MG63 (cell line): ENCODE measurements at regions not wholly inside any gene's neighbourhood (a gene's known extent, or its start where the extent isn't known, plus 50 kb on each side); places are given as distances from the start of the nearest gene placed in this dataset.
A peak's percentile ranks its signal among the peaks of the same experiment; 100 is the strongest.

Experiments
- DNase-seq: peaks from one replicate; pipeline ENCODE4 v3.0.0-alpha.2; 2020
- H3K27me3 ChIP-seq: fragments of 250-450 bp; sonication (Bioruptor Pico); 2 replicates; pipeline ENCODE4 v1.5.1; 2020; ENCODE audit warnings: mild to moderate bottlenecking, moderate library complexity
- H3K36me3 ChIP-seq: fragments of 250-450 bp; sonication (Bioruptor Pico); 2 replicates; pipeline ENCODE4 v1.5.1; 2020; ENCODE audit warnings: mild to moderate bottlenecking, moderate library complexity
- H3K4me3 ChIP-seq: fragments of 250-450 bp; sonication (Bioruptor Pico); 2 replicates; pipeline ENCODE4 v1.5.1; 2020; ENCODE audit warnings: mild to moderate bottlenecking, moderate library complexity
- H3K9me3 ChIP-seq: fragments of 250-450 bp; sonication (Bioruptor Pico); 2 replicates; pipeline ENCODE4 v1.5.1; 2020; ENCODE audit warnings: mild to moderate bottlenecking, moderate library complexity

GRCh38 chr2:21633015-21633414, 509.2 kb downstream of the TDRD15 start:
- no peaks in the 10 kb centered on the region for H3K27me3 ChIP-seq
- no peaks in the 10 kb centered on the region for H3K9me3 ChIP-seq
- no peaks in the 10 kb centered on the region for H3K36me3 ChIP-seq
- DNase-seq = no peak
- no peak overlapping the region for H3K4me3 ChIP-seq

DNA sequence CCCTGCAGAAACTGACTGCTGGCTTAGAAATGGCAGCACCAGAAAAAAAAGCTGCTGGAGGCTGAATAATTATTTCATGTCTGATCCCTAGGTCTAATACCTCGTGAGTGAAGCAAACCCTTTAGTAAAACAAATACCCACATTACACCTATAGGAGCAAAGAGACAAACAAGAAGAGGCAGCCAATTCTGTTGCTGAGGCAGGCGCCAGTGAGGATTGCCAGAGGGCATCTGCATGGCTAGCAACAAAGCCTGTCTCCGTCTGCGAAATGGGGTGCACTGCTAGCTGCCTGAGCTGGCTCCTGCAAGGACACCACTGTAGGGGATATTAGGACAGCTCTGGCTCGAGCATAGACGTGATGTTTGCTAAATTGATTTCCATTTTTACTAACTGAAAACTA, 509.7 kb downstream of the TDRD15 start:
- Histone ChIP-seq H3K27me3 (no peaks in the 10 kb centered on the region), H3K4me3 (no peak overlapping the region), H3K36me3 (no peaks in the 10 kb centered on the region), H3K9me3 (no peaks in the 10 kb centered on the region)
- no peak for DNase-seq

DNA sequence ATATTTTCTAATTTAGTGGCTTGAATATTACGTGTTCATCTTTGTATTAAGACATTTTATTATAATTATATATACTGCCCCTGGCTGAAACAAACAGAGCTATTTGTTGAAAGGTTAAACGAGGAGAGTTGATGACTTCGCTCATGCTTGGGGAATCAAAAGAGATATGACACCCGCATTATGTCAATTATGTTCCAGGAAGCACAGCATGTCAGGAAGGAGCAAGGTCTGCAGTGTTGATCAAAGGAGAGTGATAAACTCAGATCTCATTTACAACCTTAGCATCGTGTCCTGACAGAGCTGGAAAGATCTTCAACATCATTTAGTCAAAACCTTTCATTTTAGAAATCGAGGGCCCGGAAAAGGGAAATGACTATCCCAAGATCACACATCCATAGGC, 510.1 kb downstream of the TDRD15 start:
- DNase-seq = no peak
- H3K9me3 ChIP-seq = no peaks in the 10 kb centered on the region
- no peak overlapping the region for H3K4me3 ChIP-seq
- no peaks in the 10 kb centered on the region for H3K27me3 ChIP-seq
- H3K36me3 ChIP-seq = no peaks in the 10 kb centered on the region

- no peaks in the 10 kb centered on the region for H3K27me3 ChIP-seq
- H3K4me3 ChIP-seq = no peak overlapping the region
- no peaks in the 10 kb centered on the region for H3K9me3 ChIP-seq
- no peaks in the 10 kb centered on the region for H3K36me3 ChIP-seq
- no peak for DNase-seq
Measured at GRCh38 chr2:21640046-21640445, 516.3 kb downstream of the TDRD15 start.

DNA sequence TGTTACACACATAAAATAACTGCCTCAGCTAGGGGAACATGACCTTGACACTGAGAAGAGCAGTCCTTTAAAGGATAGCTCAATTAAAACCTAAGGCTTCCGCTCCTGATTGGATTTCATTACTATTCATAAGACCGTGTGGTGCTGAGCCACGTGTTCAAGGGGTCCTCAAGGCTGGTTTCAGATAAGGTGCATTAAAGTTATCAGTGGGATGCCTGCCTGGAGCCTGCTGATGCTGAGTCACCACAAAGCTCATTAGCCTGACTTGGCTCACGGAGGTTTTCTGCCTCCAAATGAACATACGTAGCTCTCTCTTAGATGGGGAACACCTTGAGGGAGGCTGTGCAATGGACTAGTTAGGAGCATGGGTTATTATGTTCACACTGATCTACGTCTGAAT, 518.9 kb downstream of the TDRD15 start:
- Histone ChIP-seq H3K4me3 (no peak overlapping the region), H3K9me3 (no peaks in the 10 kb centered on the region), H3K27me3 (no peaks in the 10 kb centered on the region), H3K36me3 (no peaks in the 10 kb centered on the region)
- no peak for DNase-seq

DNA sequence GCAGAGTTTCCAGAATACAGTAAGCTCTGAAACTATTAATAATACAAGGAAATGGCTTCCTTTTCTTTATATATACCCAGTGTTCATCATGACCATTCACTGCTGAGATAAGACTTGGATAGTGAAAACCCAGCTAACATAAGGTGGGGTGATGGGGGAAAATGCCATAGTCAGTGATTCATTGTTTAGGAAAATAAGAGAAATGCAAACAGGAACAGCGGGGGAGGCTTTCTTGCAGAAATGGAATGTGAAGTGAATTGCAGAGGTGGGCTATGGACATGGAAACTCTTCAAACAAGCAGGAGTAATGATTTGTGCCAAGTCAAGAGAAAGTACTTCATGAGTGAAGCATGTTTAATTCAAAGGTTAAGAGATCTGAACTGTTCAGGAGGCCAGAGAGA, 519.4 kb downstream of the TDRD15 start:
- peak; percentile 23 for DNase-seq
- no peak overlapping the region for H3K4me3 ChIP-seq
- no peaks in the 10 kb centered on the region for H3K9me3 ChIP-seq
- no peaks in the 10 kb centered on the region for H3K36me3 ChIP-seq
- no peaks in the 10 kb centered on the region for H3K27me3 ChIP-seq

GRCh38 chr2:21644266-21644665, 520.5 kb downstream of the TDRD15 start:
- H3K9me3 ChIP-seq = no peaks in the 10 kb centered on the region
- H3K4me3 ChIP-seq = no peak overlapping the region
- no peaks in the 10 kb centered on the region for H3K36me3 ChIP-seq
- no peaks in the 10 kb centered on the region for H3K27me3 ChIP-seq
- DNase-seq = no peak

- no peaks in the 10 kb centered on the region for H3K36me3 ChIP-seq
- no peaks in the 10 kb centered on the region for H3K27me3 ChIP-seq
- H3K4me3 ChIP-seq = no peak overlapping the region
- no peaks in the 10 kb centered on the region for H3K9me3 ChIP-seq
- DNase-seq = no peak
Measured at GRCh38 chr2:21646345-21646744, 522.6 kb downstream of the TDRD15 start.

DNA sequence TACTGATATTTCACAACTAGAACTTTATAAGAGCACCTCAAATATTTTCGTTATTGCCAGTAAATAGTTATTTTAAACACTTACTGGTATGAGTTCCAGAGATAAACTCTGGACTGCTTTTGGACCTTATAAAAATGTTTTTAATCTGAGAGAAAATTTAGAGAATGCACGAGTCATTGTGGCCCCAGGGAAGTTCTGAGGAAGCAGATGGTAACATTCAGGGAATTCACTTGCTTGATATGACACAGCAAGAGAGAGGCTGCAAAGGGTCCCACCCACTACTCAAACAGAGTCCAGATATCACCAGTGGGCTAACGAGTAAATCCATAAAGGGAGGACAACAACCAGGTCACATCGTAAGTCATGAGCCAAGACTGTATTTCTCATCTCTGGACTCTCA, 526.8 kb downstream of the TDRD15 start:
- no peak for DNase-seq
- Histone ChIP-seq H3K9me3 (no peaks in the 10 kb centered on the region), H3K27me3 (no peaks in the 10 kb centered on the region), H3K36me3 (no peaks in the 10 kb centered on the region), H3K4me3 (no peak overlapping the region)

GRCh38 chr2:21655136-21655535, 531.4 kb downstream of the TDRD15 start:
- DNase-seq = no peak
- Histone ChIP-seq H3K4me3 (no peak overlapping the region), H3K36me3 (no peaks in the 10 kb centered on the region), H3K27me3 (no peaks in the 10 kb centered on the region), H3K9me3 (no peaks in the 10 kb centered on the region)

- H3K4me3 ChIP-seq = no peak overlapping the region
- no peaks in the 10 kb centered on the region for H3K36me3 ChIP-seq
- DNase-seq = no peak
- H3K27me3 ChIP-seq = no peaks in the 10 kb centered on the region
- H3K9me3 ChIP-seq = no peaks in the 10 kb centered on the region
Measured at GRCh38 chr2:21656330-21657075, 532.7 kb downstream of the TDRD15 start.

- no peak for DNase-seq
- no peaks in the 10 kb centered on the region for H3K9me3 ChIP-seq
- H3K36me3 ChIP-seq = no peaks in the 10 kb centered on the region
- H3K27me3 ChIP-seq = no peaks in the 10 kb centered on the region
- H3K4me3 ChIP-seq = no peak overlapping the region
Measured at GRCh38 chr2:21657445-21657844, 533.7 kb downstream of the TDRD15 start.

DNA sequence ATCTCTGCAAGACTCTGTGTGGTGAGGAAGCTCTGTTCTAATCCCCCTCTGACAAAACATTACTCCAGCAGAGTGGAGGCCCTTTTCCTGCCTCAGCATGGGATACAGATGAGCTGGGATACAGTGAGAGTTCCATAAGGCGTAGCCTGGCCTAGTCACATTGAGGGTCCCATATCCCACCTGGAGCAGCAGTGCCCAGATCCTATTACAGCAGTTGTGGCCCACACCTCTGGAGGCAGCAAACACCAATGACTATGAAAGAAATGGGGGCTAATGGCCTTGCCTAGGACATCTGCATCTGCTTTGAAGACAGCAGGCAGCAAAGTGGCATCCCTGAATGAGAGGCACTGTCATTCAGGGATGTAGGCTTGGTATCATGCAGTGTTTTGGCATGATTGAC, 534.5 kb downstream of the TDRD15 start:
- DNase-seq = no peak
- Histone ChIP-seq H3K27me3 (no peaks in the 10 kb centered on the region), H3K9me3 (no peaks in the 10 kb centered on the region), H3K36me3 (no peaks in the 10 kb centered on the region), H3K4me3 (no peak overlapping the region)

- Histone ChIP-seq H3K36me3 (no peaks in the 10 kb centered on the region), H3K27me3 (no peaks in the 10 kb centered on the region), H3K9me3 (no peaks in the 10 kb centered on the region), H3K4me3 (no peak overlapping the region)
- no peak for DNase-seq
Measured at GRCh38 chr2:21658907-21659477, 535.2 kb downstream of the TDRD15 start.

DNA sequence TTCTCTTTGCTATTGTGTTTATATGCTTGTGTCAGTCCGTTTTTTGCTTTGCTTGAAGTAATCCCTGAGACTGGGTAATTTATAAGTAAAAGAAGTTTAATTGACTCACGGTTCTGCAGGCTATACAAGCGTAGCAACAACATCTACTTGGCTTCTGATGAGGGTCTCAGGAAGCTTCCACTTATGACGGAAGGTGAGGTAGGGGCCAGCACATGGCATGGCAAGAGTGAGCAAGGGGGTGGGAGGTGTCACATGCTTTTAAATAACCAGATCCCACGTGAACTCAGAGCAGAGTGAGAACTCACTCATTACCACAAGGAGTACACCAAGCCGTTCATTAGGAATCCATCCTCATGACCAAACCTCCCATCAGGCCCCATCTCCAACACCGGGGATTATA, 540.3 kb downstream of the TDRD15 start:
- no peaks in the 10 kb centered on the region for H3K27me3 ChIP-seq

DNA sequence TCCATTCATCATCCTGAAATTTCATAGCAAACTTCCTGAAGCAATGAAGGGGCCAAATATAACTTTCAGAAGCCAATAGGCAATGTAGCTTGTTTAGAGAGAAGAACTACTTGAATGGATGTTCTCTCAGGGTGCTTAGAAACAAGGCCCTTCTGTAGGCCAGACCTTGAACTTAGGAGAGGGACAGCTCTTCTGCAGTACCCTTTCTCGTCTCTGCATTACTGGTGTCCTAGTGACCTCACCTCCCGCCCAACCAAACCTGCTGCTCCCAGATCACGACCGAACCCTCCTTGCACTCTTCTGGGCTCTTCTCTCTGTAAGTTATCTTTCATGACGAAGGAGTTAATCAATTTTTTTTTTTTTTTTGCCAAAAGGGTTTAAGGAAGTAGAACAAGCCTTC, 543.9 kb downstream of the TDRD15 start:
- DNase-seq = no peak
- Histone ChIP-seq H3K4me3 (no peak overlapping the region), H3K27me3 (no peaks in the 10 kb centered on the region), H3K36me3 (no peaks in the 10 kb centered on the region), H3K9me3 (no peaks in the 10 kb centered on the region)

More for the DNA sequence above, 540.3 kb downstream of the TDRD15 start:
- Histone ChIP-seq H3K4me3 (no peak overlapping the region), H3K36me3 (no peaks in the 10 kb centered on the region), H3K9me3 (no peaks in the 10 kb centered on the region)
- DNase-seq = no peak

DNA sequence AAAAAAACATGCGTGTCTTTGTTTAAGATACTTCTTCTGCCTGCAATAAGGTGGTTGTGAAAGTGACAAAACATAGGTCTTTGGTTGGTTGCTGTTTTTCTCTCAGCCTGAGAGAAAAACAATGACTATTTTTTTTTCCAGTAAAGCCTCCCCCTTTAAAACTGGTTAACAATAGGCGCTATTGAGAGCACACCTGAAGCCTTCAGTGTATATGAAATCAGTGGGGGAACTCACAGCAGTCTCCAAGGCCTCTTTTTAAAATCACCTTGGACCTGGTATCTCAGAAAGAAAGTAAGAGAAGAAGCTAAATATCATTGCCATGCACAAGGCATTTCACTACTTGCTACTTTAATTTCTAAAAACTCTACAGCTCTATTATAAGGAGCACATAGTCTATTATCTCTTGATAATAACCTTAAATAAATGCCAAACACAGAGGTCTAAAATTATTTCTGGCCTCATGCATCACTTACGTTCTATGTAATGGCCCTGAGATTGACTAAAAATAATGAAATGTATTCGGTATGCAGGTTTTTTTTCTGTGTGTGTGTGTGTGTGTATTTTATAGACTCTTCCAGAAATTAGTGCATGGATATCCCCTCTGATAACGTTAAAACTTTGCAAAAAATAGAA, 544.4 kb downstream of the TDRD15 start:
- no peaks in the 10 kb centered on the region for H3K36me3 ChIP-seq
- DNase-seq = no peak
- no peak overlapping the region for H3K4me3 ChIP-seq
- H3K9me3 ChIP-seq = no peaks in the 10 kb centered on the region
- no peaks in the 10 kb centered on the region for H3K27me3 ChIP-seq

- DNase-seq = no peak
- H3K4me3 ChIP-seq = no peak overlapping the region
- H3K9me3 ChIP-seq = no peaks in the 10 kb centered on the region
- H3K27me3 ChIP-seq = no peaks in the 10 kb centered on the region
- no peaks in the 10 kb centered on the region for H3K36me3 ChIP-seq
Measured at GRCh38 chr2:21676041-21676440, 552.3 kb downstream of the TDRD15 start.
